SH-SY5Y (cell line): ENCODE measurements at regions not wholly inside any gene's neighbourhood (a gene's known extent, or its start where the extent isn't known, plus 50 kb on each side); places are given as distances from the start of the nearest gene placed in this dataset.

Source experiments
- GATA2 ChIP-seq: IDR thresholded peaks from 2 replicates; pipeline ENCODE4 v1.6.1; 2011; ENCODE audit warnings: mild to moderate bottlenecking, low read depth, low read length
- GATA3 ChIP-seq: IDR thresholded peaks from 2 replicates; pipeline ENCODE4 v1.6.1; 2011; ENCODE audit warnings: low read depth, mild to moderate bottlenecking, low read length, moderate library complexity

DNA sequence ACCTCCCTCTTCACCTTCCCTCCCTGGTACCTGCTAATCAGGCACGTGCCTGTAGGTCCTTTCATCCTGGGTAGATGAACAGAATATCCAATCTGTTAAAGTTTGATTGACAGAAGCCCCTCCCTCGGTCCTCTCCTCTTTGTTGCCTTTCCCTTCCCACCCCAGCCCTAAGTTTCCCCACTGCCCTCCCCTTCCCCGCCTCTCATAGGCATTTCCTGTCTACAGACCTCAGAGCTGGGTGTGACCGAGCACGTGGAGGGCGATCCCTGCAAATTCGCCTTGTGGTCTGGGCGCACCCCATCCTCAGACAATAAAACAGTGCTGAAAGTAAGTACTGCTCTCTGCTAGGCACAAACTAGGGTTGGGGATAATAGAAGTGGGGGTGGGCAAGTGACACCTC is 239.2 kb upstream of the UMPS start:
- TF ChIP-seq GATA3 (no peak), GATA2 (no peak)

DNA sequence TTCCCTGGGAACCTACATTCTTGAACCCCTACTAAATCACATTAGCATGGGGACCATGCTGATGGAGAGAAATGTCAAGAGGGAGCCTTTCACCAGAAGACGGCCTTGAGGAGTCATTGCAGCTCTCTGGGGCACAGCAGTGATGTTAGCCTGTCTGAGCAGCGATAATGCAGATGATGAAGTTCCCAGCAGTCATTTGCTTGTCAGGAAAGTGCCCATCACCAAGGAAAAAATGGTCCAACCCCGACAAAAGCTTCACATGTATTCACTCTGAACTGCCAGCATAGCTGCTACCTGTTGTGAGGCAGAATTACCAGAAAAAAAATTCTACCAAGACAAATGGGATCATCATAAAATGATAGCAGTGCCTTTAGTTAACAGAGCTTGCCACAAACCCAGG is 238.4 kb upstream of the UMPS start:
- no peak for TF ChIP-seq GATA2
- TF ChIP-seq GATA3 = no peak

DNA sequence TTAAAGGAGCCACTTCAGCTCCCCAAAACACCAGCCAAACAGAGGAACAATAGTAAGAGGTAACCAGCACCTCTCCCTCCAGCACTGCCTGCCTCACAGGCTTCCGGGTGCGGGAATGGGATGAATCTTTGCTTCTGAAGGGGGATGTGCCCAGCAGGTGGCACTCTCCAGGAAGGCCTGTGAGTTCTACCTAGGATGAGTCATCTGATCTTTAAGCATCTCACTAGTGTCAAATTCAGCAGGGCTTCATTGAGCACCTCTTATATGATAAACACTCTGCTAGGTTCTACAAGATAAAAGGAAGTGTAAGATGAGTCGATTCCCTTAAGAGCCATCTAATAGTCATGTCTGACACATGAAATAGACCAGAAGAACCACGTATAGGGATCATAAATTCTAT is 237.4 kb upstream of the UMPS start:
- TF ChIP-seq GATA2 = no peak
- TF ChIP-seq GATA3 = no peak

DNA sequence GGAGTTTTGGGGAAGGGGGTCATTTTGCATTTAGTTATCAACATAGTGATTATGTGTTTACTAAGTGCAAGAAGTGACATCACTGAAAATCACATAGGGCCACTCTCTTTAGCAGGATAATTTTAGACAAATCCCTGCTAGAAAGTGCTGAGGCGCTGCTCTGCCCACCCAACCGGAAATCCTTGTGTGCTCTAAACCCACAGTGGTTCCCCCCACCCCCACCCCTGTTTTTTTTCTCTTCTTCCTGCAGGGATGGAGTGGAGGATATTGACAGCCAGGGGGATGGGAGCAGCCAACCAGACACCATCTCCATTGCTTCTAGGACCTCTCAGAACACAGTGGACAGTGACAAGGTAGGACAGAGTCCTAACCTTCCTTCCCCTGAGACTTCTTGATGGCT is 234.2 kb upstream of the UMPS start:
- TF ChIP-seq GATA2 (no peak), GATA3 (no peak)

DNA sequence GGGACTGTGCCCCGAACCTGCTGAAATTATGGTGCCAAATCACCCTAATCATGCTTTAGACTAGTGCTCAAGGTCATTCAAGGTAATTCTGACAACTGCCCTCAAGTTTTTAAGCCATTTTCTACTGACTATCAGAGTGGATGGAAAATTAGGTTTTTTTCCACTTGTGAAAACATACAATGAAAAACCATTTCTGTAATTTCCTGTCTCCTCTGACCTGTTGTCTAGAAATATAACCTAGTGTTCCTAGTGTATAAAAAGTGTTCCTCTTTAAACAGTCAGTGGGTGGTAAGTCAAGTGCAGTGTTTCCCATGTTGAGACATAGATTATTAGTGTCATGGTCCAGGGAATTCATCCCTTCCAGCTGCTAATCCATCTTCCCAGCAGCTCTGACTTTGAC is 232.8 kb upstream of the UMPS start:
- TF ChIP-seq GATA2 = no peak
- TF ChIP-seq GATA3 = no peak

DNA sequence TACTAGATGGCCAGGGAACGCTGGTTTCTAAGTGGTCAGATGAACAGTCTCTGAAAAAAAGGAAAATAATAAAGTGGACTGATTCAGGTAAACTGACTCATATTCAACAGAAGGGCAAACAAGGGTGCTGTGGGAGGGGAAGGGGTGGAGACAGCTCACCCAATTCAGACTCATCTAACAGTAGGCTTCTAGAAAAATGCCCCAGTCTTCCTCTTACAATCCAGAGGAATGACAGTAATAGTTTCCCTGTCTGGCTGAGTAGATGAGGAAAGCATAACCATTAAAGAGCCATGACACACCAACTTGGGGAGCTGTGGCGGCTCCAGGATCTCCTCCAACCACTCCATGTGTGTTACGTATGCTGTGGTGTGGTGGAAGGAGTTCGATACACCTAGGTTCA is 231.4 kb upstream of the UMPS start:
- TF ChIP-seq GATA2 = no peak
- TF ChIP-seq GATA3 = no peak

DNA sequence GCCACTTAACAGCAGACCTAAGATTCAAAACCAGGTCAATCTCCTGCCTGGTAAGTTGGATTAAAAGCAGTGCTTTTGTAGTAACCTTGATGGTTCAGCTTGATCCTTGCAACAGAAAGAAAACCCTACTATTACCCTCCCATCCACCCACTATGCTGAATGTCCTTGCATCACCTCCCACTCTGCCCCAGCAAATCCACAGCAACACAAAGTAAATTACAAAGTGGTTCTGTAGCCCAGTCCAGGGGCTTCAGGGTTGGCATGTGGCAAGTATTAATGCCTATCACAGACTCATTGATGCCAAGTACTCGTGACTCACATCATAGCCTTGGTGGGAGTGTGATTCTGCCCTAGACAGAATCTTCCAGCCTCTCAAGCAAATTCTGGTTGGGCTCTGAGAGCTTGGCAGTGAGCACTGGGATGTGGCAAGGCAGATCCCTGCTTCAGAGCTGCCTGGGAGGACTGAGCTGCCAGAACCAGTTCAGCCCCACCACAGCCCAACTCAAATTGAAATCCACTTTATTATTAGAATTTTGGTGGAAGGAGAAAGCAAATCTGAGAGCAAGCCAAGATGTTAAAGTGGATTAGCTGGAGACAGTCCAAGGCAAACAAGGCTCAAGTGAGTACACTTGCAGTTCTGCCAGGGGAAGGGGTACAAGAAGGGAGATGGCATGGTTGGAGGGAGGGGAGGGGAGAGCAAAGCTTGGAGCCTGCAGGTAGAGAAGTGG is 225.8 kb upstream of the UMPS start:
- TF ChIP-seq GATA2 (no peak), GATA3 (no peak)

DNA sequence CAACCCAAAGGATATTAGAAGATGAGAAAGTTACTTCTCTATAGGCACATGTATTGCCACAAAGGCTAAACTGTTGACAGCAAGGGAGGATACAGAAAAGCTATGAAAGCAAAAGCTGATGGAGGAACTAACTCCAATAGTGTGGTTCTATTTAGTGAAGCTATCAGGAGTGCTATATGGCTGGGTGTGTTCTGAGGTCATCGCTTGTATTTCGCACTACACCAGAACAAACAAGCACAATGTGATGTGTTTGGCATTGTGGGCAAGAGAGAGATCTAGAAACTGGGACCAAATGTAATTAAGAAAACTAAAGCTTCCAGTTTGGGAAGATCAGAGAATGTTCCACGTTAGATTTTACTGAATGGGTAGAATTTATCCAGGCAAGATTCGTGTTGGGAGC is 220.4 kb upstream of the UMPS start:
- TF ChIP-seq GATA2 (no peak), GATA3 (no peak)

DNA sequence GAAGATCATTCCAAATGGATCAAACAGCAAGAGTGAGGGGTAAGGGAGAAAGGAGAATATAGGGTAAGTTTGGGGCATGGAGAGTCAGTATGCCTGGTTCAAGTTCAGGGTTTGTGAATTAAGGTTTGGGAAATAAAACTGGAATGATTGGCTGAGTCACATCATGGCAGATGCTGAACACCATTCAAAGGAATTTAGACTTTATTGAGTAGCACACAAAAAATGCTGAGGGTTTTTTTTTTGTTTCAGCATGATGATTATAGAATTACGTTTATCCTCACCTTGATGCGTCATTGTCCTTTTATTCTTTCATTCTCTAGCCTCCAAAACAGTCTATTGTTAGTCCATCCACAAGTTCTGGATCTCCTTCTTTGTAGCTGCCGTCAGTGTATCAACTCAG is 220.0 kb upstream of the UMPS start:
- TF ChIP-seq GATA2 = no peak
- no peak for TF ChIP-seq GATA3

DNA sequence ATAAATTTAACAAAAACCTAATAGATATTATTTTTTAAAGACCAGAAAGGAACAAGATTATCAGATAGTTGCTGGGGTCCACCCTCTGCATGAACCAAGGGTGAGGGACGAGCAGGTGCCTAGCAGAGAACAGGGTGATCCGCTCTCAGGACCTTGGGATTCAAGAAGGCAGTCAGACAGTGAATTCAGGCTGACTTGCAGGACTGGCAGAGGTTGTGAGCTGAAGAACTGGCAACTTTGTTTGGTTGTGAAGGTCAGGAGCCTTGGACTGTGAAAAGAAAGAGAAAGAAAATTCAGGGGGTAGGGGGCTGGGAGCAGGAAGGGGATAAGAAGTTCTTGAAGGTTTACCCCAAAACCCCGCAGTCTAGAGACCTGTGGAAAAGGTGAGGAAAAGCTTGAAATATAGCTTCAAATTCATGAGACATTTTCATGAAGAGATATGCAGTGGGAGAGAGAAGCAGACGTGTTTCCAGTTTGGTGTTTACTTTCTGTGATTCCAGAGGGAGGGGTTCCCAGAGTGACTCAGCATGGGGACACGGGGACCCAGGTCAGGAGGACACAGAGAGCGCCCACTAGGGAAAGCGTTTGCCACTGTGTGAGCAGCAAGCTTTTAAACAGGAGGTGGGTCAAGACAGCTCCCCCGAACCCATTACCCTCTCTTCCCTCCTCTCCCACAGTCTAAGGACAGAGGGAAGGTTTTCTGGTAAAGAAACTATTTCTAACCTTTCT is 217.2 kb upstream of the UMPS start:
- TF ChIP-seq GATA3 (no peak), GATA2 (no peak)

DNA sequence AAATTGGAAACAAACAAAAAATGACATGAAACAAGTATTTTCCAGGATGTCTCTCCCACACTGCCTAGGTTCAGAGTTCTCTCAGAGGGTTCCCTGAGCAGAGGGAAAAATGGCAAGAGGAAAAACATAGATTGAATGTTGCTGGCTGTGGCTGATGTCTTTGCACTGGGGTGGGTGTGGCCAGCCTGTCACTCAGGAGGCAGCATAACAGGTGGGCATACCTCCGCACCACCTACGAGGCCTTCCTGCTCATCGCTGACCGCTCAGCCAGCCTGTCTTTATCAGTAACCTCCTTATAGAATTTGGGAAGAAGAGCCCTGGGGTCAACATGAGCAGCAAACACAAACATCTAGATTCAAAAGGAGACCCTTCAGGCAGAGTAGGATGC is 216.6 kb upstream of the UMPS start:
- TF ChIP-seq GATA2 (no peak), GATA3 (no peak)

DNA sequence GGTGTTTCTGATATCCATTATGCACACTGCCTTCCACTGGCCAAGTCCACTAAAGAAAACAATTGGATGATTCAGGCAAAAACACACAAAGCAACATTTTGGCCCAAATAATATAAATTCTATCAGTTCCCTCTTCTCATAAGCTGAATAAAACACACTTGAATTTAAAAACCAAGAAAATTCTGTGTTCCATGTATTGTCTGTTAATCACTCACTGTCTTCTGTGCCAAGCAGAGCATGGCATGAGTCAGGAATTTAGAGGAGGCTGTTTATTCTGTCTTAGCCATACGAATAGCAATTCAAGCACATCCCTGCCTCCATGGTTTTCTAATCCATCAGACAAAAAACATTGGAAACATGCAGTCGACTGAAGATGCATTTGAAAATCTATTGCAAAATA is 215.6 kb upstream of the UMPS start:
- TF ChIP-seq GATA2 (no peak), GATA3 (no peak)

DNA sequence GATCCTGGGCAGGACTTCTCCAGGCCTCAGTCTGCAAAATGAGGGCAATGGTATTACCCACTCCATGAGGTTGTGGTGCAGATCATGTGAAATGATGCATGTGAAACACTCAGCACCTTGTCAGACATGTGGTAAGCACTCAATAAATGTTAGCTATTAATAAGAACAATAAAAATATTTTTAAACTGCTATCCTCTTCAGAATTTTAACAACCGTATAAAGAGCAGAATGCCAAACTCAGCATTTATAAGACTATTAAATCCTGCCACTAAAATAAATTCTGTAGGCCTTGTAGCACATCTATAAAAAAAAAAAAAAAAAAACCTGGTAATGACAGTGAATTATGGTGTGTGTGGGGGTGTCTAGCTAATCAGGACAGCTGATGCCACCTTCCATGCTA is 213.9 kb upstream of the UMPS start:
- TF ChIP-seq GATA2 = no peak
- TF ChIP-seq GATA3 = no peak

DNA sequence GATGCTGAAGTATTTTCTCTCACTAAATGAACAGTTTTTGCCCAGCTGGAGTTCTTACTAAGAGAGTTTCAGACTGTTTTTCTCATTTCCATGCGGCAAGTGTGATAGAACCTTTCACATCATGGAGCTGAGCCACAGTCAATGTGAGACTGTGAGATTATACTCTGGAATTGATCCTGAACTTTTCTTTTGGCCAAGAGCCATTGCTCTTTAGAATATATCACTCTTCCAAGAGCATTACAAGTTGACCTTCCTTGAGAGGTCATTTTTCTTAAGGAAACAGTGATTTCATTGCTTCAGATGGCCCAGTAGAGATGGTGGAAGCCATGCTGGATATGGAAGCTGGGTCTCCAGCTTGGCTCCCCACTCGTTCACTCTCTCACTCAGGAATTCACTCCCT is 212.9 kb upstream of the UMPS start:
- TF ChIP-seq GATA2 = no peak
- no peak for TF ChIP-seq GATA3

DNA sequence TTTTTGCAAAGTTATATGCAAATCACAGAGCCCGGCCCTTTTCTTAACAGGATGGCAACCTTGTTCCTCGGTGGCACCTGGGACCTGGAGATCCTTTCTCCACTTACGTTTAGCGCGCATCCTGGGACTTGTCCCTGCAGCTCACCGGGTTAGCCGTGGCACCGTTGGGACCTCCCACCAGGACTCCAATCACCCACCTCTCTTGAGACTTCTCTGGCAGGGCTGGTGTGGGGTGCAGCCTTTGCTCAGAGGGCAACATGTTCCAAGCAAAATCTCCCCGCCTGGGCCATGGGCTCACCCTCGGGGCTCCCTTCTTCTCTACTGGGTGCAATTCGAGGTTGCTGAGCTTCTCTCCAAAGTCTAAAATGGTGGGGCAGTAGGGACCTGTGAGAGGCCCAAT is 211.9 kb upstream of the UMPS start:
- TF ChIP-seq GATA2 (no peak), GATA3 (no peak)

DNA sequence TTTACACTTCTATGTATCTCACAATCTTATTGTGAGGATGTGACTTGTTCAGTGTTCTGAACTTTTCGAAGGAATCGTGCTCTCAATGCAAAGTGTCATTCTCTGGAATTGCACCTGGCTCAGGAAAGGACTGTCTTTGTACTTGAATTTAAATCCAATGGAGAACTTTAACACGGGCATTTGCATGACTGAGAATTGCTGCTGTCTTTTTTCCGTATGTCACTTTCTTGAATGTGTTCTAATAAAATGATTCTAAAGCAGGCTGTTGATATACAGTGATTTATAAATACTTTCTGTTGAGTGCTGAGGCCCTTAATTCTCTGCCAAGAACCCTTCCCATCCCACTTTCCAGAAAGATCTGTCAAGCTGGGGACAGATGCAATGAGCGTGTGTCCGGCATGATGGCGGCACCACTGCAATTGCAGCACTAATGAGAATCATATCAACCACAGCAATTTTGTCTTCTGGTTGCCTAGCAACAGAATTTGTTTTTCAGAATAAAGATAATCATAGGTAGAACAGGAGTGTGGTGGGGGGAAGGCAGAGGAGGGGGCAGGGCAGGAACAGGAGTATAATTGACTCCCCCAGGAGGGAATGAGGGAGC is 210.6 kb upstream of the UMPS start:
- TF ChIP-seq GATA3 = no peak
- no peak for TF ChIP-seq GATA2
